ENCODE measurements at regions not wholly inside any gene's neighbourhood (a gene's known extent, or its start where the extent isn't known, plus 50 kb on each side); places are given as distances from the start of the nearest gene placed in this dataset.

- TF ChIP-seq CEBPB (IDR thresholded peaks at IDR 0.05; ENCODE audit: low read depth) = no peak
- TF ChIP-seq, protein P1, sequence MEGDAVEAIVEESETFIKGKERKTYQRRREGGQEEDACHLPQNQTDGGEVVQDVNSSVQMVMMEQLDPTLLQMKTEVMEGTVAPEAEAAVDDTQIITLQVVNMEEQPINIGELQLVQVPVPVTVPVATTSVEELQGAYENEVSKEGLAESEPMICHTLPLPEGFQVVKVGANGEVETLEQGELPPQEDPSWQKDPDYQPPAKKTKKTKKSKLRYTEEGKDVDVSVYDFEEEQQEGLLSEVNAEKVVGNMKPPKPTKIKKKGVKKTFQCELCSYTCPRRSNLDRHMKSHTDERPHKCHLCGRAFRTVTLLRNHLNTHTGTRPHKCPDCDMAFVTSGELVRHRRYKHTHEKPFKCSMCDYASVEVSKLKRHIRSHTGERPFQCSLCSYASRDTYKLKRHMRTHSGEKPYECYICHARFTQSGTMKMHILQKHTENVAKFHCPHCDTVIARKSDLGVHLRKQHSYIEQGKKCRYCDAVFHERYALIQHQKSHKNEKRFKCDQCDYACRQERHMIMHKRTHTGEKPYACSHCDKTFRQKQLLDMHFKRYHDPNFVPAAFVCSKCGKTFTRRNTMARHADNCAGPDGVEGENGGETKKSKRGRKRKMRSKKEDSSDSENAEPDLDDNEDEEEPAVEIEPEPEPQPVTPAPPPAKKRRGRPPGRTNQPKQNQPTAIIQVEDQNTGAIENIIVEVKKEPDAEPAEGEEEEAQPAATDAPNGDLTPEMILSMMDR (IDR thresholded peaks at IDR 0.05 in 2 of 3, conservative IDR thresholded peaks at IDR 0.05 in 1 of 3; ENCODE audit: borderline replicate concordance in 1 of 3, insufficient read depth in 1 of 3, low read depth in 2 of 3, low read length in 2 of 3) = no peak
- no peak for TF ChIP-seq POLR2AphosphoS5 (IDR thresholded peaks at IDR 0.05; ENCODE audit: low read depth, low read length)
- no peak for TF ChIP-seq EZH2 (IDR thresholded peaks at IDR 0.05)
- TF ChIP-seq REST (IDR thresholded peaks at IDR 0.05; ENCODE audit: low read depth) = no peak
Observed at GRCh38 chr3:70832089-70832833, 519.8 kb upstream of the MDFIC2 start.
